NCI-H2107 treated with DMSO at 0.1 percent for 48 hours (cell line): ENCODE measurements at regions not wholly inside any gene's neighbourhood (a gene's known extent, or its start where the extent isn't known, plus 50 kb on each side); places are given as distances from the start of the nearest gene placed in this dataset.
"Not testable (repeated sequence)": the region's sequence is repeated elsewhere in the genome, so short reads cannot be mapped to it uniquely, and the experiment has no call there.

Experiments used
- DNase-seq: peaks from one replicate; lab custom pipeline; 2025; ENCODE audit not compliant: unreplicated experiment; lab: John Stamatoyannopoulos, UW

GRCh38 chr12:128089961-128090360 is 177.0 kb upstream of the TMEM132C start:
- DNase-seq = no peak

DNA sequence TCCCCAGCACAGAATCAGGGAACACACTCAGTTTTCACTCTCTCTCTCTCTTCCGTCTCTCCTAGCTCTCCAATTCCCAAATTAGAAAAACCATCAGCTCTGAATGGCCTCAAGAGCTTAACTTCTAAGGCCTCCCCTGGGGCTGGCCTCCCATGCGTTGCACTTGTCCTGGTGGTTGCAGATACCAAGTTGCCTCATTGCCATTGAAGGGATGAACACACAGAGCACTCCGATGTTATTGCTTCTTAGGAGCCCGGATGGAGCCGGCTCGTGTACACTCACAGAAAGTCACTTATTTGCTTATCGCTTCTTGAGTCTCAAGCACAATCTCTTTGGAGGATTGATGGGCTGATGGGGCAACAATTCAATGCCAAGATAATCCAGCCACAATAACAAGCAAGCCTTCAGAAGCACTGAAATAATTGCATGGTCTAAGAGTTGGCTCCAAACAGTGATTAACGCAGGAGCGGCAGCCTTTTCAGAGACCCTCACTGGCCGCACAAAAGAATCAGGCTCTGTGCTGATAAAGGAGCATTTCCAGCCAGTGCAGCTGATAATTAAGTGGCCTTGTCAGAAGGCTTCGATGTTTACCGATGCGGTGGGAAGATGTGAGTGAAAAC is 175.8 kb upstream of the TMEM132C start:
- DNase-seq = no peak

DNA sequence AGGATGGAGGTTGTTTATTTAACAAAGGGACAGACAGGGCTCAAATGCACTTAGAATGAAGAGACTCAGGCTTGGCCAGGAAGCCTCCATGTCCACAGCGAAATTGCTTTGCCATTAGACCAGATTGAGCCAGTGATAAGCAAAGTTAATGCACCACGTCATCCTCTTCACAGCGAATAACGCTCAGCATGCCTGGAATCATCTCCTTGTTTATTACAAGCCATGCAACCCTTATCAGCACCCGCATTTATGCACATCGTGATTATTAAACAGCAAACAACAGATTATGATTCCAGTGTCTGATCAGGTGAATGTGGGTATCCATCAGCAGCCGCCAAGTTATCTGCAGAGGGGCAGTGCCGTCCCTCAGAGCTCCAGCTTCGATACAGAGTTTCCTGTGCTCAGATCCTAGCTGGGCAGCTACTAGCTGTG is 175.0 kb upstream of the TMEM132C start:
- no peak for DNase-seq

- no peak for DNase-seq
Measured at GRCh38 chr12:128098730-128099129, 168.2 kb upstream of the TMEM132C start.

DNA sequence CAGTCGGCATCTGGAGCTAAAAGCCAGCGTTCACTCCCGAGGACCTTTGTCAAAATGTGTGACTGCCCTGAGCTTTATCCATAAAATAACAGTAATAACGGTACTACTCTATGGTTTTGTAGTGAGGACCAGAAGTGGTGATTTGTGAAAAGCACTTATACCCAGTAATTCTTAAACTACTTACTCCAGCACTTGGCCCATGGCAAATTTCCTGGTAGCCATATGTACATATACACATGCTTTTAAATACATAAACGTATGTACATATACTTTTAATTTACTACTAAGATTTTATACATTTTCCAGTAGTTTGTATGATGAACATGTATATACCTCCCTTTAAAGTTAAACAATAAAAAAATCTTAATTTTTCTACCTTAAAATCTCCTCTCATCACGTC is 163.8 kb upstream of the TMEM132C start:
- no peak for DNase-seq

DNA sequence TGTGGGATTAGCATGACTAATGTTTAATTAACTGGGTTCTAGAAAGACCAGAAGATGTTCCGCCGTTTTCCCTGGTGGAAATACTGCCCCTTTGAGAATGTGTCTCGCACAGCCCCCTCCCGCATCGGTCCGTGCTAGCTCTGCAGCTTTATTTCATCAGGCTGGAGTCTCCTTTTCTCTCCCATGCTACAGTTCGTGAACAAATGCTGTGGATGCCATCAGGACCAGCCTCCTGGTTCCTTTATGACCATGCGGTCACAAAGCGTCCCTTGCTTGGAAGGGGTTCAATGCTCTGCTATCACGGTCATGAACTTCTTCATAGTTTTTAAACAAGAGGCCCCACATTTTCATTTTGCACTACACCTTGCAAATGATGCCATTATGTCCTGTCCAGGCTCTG is 157.7 kb upstream of the TMEM132C start:
- DNase-seq = no peak

DNA sequence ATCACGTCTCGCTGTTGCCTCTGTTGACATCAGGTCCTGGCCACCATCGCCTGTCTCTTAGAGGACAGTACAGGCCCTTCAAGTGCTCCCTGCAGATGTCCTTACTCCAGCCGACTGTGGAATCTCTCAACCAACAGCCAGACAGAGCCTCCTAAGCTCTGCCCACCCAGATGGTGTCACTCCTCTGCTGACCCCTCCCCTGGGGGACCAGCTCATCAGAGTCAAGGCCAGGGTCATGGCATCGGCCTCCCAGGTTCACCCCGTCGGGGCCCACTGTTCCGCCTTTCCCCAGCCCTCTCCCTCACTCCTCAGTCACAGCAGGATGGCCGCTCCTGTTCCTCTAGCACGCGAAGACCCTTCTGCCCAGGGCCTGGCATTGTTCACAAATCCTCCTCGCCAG is 157.3 kb upstream of the TMEM132C start:
- no peak for DNase-seq

DNA sequence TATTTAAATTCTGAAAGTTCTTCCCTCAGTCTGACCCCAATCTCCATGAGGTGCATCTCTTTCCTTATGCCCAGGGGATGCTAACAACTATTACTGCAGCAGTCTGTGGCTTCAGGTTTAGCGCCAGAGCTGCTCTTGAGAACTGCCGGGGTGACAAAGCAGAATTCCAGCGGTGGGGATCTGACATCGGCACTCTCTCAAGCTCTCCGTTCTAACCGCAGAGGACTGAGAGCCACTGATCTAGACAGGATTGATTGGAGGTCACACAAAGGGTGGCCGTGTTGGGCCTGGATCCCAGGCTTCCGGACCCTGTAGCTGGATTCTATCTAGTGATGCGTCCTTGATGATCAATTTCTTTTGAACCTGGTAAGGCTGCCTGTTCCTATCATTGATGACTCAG is 155.6 kb upstream of the TMEM132C start:
- DNase-seq = no peak

DNA sequence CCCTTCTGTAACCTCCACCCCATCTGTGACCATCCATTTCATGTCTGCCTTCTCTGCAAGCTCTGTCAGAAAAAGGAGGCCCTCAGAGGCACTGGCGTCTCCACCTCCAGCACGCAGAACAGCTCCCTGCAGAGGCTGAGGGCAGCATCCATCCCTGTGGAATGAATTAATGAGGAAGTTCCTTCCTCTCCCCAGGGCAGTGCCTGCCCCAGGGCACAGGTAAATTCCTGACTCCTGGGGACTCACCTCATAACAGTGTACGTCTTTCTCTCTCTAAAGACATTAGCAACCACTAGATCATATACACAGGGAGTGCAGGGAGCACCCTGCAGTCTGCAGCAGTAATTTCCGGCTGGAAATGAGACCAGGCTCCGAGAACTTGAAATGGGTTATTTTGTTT is 155.0 kb upstream of the TMEM132C start:
- no peak for DNase-seq

DNA sequence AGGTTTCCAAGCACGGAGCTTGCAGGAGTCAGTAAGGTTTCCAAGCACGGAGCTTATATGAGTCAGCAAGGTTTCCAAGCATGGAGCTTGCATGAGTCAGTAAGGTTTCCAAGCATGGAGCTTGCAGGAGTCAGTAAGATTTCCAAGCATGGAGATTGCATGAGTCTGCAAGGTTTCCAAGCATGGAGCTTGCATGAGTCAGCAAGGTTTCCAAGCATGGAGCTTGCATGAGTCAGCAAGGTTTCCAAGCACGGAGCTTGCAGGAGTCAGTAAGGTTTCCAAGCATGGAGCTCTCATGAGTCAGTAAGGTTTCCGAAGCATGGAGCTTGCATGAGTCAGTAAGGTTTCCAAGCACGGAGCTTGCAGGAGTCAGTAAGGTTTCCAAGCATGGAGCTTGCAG is 153.7 kb upstream of the TMEM132C start:
- DNase-seq = not testable (repeated sequence)

- DNase-seq = no peak
Measured at GRCh38 chr12:128114485-128114884, 152.5 kb upstream of the TMEM132C start.

DNA sequence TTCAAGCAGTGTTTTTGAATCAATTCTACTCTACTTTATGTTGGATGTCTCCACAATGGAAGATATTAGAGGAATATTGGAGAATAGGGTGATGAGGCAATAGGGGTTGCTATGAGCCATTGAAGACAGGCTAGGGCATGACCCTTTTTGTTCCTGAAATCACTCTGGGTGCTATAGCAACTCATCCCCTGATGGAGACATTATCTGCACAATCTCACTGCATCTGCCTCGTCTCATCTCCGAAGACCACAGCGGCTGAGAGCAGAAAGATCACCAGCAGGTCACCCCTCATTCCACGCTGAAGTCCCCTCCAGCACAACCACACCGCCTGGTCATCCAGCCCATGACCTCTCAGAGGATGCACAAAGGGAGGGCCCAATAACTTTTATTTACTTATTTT is 150.4 kb upstream of the TMEM132C start:
- DNase-seq = no peak

GRCh38 chr12:128120035-128120434 is 146.9 kb upstream of the TMEM132C start:
- DNase-seq = no peak

- no peak for DNase-seq
Measured at GRCh38 chr12:128121424-128121823, 145.5 kb upstream of the TMEM132C start.

GRCh38 chr12:128123096-128123495 is 143.9 kb upstream of the TMEM132C start:
- DNase-seq = no peak

GRCh38 chr12:128131955-128132354 is 135.0 kb upstream of the TMEM132C start:
- no peak for DNase-seq

- no peak for DNase-seq
Measured at GRCh38 chr12:128133321-128134073, 133.5 kb upstream of the TMEM132C start.

DNA sequence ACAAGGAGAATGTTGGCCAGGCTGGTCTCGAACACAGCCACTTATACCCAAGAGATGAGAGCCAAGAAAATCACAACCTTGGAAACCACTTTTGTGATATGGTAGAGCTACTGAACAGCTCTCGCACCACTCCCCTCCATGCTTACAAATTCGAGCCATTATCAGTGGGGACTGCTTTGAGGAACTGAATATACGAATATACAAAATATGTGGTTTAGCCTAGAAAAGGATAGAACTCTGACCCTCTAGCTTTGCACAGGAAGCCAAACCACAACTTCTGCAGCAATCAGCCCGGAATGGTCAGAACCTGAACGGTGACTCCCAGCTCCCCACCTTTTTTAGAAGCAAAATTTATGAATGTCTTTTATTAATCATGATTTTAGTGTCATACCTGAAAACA is 129.8 kb upstream of the TMEM132C start:
- DNase-seq = no peak

DNA sequence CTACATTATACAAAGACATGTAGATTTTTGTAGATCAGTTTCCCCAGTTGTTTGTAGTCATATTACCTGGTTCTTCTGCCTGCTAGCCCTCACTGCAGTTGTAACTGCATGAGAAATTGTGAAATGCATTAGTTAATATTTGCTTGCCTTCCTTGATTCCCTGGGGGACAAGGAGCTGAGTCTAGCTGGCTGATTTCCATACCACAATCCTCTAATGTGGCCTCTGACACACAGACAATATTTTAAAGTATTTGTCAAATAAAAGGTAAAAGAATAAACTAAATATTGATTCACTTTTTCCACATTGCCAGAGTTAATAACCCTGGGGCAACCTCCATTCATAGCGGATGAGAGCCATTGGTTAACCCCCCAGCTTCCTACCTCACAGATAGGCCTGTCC is 128.8 kb upstream of the TMEM132C start:
- no peak for DNase-seq

DNA sequence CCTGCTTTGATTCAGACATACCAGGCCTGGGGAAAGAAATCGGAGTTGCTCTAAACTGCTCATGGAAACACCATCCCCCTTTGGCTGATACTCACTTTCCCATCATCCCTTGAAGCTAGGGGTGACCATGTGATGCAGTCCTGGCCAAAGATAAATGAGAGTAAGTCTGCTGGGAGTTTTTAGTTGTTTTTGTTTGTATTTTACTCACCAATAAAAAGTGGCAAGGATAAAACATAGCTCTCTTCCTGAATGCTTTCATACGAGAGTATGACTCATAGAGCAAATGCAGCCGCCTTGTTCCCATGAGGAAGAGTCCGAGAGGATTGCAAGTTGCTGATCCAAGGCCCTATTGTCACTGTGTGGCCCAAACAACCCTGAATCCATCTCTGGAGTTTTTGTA is 126.4 kb upstream of the TMEM132C start:
- DNase-seq = no peak

- no peak for DNase-seq
Measured at GRCh38 chr12:128150961-128151360, 116.0 kb upstream of the TMEM132C start.

DNA sequence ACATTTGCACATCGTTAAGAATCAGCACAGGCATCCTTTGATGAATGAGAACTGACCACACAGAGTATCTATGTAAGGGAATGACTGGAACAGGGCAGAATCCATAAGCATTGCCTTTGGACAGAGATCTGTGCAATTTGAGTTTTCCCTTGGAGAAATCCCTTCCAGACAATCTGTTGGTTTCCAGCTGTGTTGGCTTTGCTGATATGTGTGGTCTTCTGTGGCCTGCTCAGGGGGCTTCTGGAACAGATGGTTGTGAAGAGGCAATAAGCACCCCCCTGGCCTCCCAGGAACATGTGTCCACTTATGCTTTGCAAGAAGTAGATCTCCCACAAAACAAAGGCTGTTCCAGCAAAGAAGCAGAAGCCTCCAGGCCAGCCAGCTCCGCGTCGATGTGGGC is 111.4 kb upstream of the TMEM132C start:
- DNase-seq = no peak

- DNase-seq = no peak
Measured at GRCh38 chr12:128163086-128163485, 103.9 kb upstream of the TMEM132C start.
